ENCODE measurements at regions not wholly inside any gene's neighbourhood (a gene's known extent, or its start where the extent isn't known, plus 50 kb on each side); places are given as distances from the start of the nearest gene placed in this dataset.

DNA sequence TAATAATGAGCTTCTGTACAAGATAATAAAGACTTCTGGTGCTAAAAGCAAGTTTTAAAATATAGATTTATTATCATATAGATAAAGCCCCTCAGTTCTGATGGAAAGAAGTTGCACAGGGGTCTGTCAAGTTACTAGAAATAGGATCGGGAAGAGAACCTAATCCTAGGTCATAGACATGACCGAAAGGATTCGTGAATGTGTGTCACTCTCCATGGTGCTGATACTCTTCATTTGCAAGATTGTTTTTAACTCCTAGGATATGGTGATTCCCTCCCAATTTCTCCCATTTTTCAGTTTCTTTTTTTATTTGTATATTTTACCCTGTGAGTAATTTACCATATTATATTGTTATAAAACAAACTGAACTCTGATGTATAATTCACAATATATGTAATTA, 58.9 kb upstream of the CTNNA2 start:
- DNase-seq = no peak

- DNase-seq = no peak
Measured at GRCh38 chr2:79452651-79453050, 60.2 kb upstream of the CTNNA2 start.

GRCh38 chr2:79447463-79447862, 65.4 kb upstream of the CTNNA2 start:
- DNase-seq = peak; percentile 19

GRCh38 chr2:79446313-79446712, 66.5 kb upstream of the CTNNA2 start:
- DNase-seq = peak; percentile 93

DNA sequence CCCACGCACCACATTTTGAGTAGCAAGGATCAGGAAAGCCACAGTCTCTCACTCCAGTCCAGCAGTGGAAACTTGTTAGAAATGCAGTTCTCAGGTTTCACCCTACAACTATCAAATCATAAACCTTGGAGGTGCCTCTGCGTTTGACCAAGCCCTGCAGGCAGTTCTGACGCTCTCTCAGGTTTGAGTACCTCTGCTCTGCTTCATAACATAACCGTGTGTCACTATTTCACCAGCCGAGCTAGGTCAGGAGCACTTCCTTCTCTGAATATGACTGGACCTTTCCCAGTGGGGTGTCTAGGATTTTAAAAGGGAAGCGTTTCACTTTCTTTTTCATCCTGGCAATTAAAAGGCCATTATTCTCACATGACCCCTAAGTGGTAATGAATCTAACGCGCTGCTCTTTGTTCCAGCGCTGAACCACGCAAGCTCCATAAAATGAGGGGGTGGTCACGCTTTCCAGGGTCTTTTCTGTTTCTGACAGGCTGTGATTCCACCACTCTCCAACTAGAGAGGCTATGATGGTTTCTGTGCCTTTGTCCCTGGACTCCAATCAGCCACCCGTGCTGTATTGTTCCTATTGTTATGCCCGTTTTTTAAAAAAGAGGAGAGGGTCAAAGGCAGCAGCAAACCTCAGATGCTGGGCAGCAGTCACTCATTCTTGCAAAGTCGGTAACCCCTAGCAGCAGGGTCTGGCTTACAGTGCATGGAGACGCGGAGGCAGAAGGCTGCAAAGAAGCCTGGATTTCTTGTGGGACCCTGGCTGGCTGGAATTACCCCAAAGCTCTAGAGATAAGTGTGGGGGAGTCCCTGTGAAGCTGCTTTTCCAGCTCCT, 75.2 kb upstream of the CTNNA2 start:
- DNase-seq = no peak

DNA sequence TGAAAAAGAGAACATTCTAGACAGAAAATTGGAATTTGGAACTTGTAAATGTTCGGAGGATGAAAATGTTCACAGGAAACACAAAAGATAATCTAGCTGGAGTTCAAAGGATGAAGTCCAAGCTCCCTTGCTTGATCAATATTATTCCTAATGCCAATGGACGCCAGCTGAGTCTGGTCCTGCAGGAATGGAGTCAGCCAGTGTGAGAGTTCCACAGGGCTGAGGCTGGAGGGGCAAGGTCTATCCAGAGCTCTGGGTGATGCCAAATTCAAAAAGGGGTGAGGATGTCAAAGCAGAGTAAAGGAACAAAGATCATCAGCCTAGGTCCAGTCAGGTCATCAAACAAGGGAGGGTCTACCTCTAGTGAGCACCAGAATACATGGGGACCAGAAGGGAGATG, 78.5 kb upstream of the CTNNA2 start:
- no peak for DNase-seq

DNA sequence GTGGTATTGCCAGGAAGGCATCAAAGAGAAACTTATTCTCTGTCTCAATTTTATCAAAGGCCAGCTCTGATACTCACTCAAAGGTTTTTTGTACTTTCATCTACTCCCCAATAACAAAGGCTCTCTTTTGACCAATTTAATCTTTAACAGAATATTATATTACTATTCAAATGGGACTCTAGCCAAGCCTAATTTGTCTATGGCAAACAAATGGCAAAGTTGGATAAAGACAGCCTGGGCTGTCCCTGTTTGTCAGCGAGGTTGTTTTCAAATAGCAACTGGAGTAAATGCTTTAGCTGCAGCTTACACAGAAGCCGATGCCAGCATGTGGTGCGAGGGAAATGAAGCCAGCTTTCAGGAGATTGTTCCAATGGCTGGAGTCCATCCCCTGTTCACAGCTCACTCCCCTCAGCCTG, 80.1 kb upstream of the CTNNA2 start:
- DNase-seq = no peak

DNA sequence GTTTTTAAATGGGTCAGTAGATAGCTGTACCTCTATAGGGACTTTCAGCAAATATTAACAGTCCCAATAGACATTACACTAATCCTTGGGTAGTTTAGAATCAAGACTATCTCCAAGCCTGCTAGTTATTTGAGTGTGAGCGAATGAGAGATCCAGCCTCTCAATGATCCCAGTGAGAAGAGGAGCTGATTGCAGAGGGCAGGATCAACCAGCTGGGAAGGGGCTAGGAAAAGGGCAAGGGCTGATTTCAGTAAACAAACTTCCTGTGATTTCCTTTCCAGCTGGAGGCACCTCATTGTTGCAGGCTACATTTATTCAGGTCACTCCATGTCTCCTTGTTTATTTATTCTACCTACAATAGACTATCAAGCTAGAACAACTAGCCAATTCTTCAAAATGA, 84.1 kb upstream of the CTNNA2 start:
- DNase-seq = peak; percentile 6

GRCh38 chr2:79414690-79415089, 98.2 kb upstream of the CTNNA2 start:
- DNase-seq = no peak

- no peak for DNase-seq
Measured at GRCh38 chr2:79394485-79394859, 118.4 kb upstream of the CTNNA2 start.

DNA sequence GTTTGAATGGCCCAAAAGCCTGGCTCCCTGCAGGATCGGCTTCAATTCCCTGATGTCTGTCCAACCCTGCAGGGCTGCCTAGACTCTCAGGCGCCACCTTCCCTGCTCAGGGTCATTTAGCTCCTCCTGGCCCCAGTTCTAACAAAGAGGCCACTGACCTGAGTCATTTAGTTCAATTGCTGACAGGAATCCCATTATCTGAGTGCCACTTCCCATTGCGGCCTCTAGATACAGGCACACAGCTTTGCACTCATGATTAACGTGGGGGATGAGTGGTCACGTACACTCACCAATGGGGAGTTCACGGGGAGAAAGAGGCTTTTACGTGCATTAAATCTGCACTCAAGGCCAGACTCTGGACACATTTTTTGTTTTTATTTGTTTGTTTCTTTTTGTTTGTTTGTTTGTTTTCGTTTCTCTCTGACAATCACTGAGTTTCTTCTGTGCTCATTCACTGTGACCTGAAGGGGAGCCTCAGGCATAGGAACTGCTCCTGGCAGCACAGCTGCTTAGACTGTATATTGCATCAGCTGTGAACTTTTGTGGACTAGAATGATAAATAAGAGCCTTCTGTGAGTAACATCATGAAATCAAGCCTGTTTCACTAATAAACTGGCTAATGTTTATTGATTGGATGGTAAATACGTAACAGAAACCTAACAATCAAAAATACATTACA, 118.9 kb upstream of the CTNNA2 start:
- peak; percentile 58 for DNase-seq

DNA sequence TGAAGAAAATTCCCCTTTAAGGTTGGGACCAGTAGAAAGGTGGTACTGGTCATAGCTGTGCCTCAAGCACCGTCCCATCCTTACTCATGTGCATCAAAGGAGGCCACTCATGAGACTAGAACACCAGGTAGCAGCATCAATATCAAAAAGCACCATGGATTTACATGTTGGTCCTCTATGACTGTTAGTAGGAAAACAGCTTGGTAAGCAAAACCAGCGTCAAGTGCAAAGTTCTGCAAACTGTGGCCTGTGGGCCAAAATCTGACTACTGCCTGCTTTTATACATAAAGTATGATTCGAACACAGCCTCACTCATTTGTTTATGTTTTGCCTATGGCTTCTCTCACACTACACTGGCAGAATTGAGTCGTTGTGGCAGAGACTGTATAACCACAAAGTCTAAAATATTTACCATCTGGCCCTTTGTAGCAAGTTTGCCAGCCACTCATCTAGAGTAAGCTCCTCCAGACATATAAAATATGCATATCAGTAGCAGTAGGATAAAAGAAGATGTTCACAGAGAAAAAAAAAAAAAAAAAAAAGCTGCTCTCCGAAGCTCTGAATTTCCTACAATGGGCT, 119.7 kb upstream of the CTNNA2 start:
- DNase-seq = no peak

DNA sequence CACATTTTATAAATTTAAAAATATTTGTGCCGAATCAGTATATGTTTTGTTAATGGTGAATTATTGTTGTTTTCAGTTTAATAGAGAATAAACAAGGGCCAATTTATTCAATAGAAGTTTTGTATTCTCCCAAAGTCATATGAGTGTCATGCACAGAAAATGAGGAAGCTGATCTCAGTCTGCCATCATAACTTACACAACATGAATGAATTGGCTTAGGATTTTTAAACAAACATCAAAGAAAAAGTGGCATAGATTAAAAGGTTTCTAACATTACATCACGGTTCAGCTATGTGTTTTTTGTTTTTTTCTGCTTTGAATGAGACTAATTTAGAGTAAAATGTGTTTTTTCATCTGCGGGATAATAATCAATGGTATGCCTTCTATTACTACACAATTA, 123.4 kb upstream of the CTNNA2 start:
- no peak for DNase-seq

DNA sequence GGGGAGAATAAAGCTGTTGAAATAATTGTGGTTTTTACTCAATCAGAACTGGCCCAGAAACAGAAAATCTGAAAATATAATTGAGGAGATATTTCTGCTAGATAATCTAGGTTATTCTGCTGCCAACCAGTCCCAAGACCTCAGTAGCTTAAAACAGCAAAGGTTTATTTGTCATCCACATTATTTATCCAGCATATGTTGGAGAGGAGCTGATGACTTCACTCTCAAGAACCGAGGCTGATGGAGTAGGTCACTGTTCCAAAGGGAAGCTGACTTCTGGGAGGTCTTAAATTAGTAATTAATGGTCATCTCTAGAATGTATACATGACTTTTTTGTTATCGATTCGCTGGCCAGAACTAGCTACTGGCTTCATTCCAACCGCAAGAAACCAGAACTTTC, 124.8 kb upstream of the CTNNA2 start:
- DNase-seq = no peak

DNA sequence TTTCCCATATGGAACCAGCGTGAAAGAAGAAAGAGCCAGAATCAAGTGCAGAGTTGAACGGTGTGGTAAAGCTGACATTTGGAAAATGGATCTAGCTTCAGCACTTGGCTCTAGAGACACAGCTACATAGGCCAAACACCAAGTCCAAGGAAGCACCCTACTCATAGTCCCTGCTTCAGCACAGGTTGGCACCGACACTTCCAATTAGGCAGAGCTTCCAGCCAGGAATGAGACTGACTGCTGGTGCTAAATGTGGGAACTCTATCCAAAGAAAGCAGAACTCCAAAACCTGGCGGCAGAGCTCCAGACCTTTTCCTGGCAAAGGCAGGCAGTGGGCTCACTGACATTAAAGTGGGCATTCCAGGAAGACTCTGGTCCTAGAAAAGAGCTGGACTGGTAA, 125.4 kb upstream of the CTNNA2 start:
- DNase-seq = no peak

GRCh38 chr2:79383681-79384080, 129.2 kb upstream of the CTNNA2 start:
- DNase-seq = no peak

- DNase-seq = no peak
Measured at GRCh38 chr2:79375817-79376216, 137.0 kb upstream of the CTNNA2 start.

DNA sequence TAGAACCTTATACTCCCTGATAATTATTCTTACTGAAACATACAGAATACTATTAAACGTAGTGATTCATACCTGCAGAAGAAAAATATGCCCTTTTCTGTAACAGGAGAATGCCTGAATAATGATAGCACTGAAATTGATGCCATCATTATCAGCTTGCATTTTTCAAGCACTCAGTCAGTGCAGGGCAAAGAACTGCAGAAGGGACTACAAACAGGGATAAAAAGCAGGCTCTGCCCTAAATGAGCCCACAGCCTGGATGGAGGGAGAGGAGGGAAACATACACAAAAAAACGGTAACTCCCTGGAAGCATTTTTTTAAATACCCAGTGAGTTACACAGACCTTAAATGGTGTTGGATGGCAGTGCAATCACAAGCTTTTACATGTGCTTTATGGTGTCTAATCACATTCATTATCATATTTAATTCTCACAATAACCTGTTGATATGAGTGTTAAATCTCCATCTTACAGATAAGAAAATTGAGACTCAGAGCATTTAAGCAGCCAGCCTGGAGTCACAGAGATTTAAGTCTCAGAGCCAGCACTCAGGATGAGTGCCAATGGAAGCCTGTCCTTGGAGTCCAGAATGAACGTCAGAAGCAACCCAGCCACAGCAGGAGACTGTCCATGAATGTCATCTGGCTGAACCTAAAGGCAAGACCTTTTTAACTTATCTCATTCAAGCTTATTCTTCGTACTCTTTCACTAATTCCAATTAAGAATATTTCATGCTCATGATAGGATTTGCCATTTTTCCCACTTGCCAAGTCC, 139.3 kb upstream of the CTNNA2 start:
- no peak for DNase-seq

GRCh38 chr2:79370976-79371538, 141.8 kb upstream of the CTNNA2 start:
- DNase-seq = no peak

DNA sequence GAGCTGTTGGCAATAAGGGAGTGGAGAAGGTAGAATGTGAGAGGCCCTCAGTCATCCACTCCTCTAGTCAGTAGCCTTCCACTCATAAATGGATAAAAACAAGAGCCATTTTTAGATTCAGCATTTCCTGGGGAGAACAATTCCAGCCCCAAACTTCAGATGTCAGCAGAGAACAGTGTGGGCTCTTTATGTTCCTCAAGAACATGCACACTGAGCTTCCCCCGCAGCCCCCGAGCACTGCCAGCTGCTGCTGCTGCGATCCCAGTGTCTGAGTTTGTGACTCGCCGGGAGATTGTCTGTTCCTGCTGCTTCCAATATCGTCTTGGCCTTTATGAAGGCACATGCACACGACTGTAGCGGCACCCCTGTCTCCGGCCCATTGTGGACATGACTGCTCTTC, 143.7 kb upstream of the CTNNA2 start:
- DNase-seq = peak; percentile 33

DNA sequence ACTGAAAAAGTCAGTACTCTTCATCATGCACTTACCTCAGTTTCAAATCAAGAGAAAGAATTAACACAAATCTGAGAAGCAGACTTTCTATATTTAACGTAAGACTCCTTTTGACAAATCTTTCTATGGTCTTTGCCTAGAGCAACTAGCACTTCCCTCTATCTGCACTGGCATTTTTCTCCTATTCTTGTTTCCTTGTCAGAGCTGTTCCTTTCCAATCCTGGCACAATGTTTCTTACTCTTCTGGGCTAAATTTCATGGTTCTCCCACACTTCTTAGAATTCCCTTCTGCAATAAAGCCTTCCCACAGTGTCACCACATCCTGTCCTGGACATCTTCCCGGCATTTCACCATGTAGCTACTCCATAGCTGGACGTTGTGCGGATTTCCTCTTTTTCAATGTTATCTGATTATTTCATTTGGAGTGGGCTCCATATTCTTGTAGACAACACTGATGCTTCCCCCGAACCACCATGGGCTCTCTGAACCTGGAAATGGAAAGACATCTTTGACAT, 144.7 kb upstream of the CTNNA2 start:
- DNase-seq = no peak

DNA sequence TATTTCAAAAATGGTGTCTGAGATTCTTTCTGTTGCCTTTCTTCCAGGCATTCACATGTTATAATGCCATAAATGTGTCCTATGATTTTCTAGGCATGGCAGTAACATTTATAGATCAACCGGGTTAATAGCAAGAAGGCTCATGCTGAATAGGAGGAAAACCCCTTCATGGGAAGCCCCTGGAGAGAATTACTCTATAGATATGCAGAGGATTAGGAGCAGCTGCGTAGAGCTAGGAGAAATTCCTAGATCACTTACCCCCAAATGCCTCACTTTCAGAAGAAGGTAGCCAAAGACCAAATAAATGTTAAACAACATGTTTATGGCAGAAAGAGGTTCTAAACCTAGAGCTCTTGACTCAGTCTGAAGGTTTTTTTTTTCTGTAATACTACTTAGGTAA, 153.4 kb upstream of the CTNNA2 start:
- no peak for DNase-seq

DNA sequence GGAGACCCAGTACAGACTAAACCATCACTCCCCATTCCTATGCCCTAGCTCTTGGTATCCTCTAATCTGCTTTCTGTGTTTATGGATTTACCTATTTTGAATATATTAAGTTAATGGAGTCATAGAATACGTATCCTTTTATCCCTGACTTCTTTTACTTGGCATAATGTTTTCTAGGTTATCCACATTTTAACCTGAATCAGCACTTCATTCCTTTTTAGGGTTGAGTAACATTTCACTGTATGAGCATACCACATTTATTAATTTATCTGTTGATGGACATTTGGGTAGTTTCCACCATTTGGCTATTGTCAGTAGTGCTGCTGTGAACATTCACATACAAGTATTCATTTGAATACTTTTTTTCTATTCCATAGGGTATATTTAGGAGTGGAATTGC, 157.3 kb upstream of the CTNNA2 start:
- DNase-seq = no peak
